GM21717 (cell line): ENCODE measurements at regions not wholly inside any gene's neighbourhood (a gene's known extent, or its start where the extent isn't known, plus 50 kb on each side); places are given as distances from the start of the nearest gene placed in this dataset.

Experiments used
- ATAC-seq: cut with Tn5 transposase; IDR thresholded peaks from one replicate; pipeline ENCODE4 v1.9.1; 2021; ENCODE audit warnings: mild to moderate bottlenecking, moderate library complexity; ENCODE audit not compliant: unreplicated experiment

DNA sequence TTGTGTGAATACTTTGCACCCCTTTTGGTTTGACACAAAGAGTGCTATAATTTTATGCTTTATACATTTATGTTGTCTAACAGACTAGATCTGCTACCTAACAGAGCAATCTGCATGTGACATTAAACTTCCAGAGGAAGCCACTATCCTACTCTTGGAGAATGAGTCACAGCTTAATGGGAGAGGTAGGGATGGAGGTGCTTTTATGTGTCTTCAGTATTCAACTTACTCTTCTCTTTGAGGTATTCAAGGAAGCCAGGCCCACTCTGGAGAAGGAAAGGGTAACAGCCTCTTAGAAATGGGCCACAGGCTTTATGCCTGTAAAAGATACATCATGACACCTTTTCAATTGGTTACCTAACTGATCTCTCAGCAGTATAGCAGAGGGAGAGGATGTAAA, 85.8 kb upstream of the NEUROD1 start:
- no peak for ATAC-seq

DNA sequence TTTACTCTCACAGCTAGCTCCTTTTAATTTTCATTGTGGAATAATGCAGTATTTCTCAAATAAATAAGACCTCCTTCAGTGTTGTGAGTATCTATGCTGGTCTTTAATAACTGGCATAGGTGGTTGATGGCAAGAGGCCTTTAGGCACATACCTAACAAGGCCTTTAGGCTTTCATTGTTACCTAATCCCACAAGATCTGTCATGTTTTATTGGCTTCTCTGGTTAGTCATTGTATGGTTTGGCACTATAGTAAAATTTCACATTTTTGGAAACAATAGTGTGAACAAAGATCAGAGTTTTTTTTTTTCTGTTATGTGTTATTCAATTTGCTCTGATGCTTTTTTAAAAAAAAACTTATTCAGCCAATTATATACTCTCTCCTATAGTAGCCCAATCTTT, 89.8 kb upstream of the NEUROD1 start:
- no peak for ATAC-seq

DNA sequence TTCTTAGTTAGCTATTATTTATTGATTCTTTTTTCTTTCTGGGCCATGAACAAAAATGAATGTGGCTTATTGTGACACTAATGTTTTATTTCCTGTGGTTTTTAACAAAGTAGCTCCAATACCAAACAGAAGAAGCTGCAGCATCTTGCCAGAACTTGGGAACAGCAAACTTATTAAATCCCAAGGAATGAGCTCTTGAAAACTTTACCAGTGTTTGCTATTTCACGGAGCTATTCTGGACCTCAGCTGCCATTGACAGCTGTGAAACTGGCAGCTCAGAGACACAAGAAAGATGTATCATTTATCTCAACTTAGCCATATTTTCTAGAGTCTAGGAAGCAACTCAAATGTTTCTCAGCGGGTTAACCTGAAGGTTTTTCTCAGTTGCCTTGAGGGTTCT, 91.0 kb upstream of the NEUROD1 start:
- ATAC-seq, result no peak

DNA sequence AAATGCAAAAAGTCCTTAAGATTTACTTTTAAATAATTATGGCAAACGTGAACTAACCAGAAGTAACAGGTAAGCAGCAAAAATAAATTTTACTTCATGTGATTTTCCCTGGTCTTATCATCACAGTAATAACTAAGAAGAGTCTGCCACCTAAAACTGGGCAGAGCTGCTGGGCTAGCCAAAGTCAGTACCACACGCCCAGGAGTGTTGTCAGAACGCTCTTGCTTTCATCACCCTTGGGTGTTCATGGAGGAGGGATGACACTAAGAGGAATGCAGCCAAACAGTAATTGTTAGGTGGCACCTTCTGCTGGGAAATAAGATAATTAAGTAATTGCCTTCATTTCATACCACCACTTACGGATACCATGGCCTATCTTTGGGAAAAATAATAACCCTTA, 92.0 kb upstream of the NEUROD1 start:
- ATAC-seq, result no peak

DNA sequence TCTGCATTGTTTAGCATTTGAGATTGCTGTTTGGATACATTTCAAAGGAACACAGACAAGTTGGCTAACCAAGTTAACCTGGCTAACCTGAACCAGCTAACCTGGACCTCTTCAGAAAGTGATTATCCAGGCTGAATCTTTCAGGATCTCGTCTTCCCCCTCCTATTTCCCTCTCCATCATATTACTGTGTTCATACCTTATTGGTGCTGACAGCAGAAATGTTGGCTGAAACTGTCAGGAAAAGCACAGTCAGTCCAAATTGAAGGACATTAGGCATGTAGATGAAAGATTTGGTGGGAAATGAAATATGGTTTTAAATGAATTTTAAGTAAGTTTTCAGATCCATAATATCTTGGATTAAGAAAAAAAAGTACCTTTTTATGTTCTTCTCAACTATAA, 92.5 kb upstream of the NEUROD1 start:
- ATAC-seq, result no peak

DNA sequence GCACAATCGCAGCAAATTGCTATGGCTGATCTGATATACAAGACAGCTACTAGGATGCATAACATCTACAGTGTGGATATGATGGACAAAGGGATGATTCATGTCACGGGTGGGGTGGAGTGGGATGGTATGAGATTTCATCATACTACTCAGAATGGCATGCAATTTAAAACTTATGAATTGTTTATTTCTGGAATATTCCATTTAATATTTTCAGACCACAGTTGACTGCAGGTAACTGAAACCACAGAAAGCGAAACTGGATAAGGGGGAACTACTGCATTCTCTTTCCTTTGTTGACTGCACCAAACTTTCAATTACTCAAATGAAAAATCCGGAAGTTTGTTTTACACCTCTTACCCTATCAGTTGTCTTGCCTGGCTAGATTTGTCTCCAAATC, 94.4 kb upstream of the NEUROD1 start:
- peak; percentile 83 for ATAC-seq

DNA sequence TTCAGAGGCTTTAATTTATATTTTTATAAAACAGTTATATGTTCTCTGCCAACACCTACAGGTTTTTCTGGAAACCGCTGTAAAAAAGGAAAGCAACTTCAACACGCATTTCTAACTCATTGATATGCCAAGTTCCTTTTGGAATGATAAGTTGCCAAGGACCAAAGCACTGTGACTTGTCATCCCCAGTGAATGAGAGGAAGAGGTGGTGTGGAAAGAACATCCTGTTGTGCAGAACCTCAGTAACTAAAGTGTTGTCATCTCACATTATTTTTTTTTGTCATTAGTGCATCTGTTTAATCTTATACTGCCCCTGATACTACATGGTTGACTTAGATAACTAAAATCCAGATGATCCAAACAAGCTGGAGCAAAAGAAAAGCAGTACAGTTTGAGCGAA, 96.0 kb upstream of the NEUROD1 start:
- no peak for ATAC-seq

DNA sequence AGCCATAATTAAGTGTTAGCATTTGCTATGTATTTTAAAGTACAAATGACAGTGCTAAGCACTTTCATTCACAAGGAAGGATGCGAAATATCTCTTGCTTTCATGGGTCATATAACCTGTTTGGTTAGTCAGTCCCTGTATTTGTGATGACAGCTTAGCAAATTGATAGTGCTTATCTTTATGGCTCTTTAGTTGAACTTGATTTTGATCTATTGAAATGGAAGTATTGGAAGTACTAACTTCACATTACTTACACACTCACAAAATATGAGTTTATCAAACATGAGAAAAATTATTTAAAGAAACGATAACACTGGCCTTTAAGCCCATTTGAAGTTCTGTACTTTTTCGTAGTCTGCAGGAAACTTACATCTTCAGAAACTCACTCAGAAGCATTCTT, 97.4 kb upstream of the NEUROD1 start:
- ATAC-seq, result no peak

DNA sequence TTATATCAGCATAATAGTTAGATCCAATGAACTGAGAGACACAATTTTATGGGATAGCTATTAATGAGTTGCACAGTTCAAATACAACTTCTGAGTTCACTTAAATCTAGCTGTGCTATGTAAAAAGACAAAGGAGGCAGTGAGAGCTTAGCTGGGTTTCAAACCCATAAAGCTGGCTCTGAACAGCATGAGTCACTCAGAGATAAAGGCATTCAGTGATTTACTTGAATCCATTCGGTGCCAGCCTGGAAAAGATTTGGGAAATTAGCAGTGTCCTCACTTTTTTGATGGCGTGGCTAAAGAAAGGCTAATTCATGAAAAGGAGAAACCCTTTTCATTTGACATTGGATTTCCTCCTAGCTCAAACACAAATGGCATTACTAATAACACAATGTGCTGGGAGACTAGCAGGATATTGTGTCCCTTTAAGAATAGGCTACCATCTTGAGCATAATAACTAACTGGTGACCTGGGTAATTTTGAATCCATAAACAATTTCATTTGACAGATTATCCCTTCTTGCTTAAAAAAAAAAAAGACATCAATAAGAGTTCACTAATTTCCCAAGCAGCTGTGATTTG, 98.4 kb upstream of the NEUROD1 start:
- ATAC-seq, result no peak

DNA sequence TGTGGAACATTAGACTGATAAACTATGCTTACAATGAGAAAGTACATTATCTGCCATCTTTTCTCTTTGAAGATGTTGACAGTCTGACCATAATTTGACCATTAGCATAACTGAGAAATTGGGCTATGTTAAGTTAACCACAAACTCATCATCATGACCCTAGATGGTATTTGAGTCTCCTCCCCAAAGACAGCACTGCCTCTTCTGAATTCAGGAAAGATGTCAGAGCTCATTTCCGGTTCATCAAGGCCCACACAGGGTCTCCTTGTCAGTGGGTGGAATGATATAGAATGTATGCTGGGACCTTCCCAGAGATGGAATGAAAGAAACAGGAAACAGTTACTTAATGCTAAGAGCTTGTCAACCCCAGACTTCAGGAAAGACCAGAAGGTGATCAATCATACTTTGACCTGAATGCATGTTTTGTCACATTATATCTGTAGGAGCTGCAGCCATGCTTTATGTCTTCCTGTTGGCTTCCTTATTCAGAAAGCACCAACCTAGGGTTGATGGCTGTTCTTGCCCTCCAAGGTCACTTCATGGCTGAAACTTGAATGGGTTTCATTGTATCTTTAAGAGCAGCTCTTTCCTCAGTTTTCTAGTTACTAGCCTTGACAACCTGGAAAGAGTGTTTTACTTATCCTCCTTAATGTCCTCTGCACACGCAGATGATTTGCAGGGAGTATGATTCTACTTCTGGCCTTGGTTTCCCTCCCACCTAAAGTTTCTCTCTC, 99.1 kb upstream of the NEUROD1 start:
- ATAC-seq, result no peak

DNA sequence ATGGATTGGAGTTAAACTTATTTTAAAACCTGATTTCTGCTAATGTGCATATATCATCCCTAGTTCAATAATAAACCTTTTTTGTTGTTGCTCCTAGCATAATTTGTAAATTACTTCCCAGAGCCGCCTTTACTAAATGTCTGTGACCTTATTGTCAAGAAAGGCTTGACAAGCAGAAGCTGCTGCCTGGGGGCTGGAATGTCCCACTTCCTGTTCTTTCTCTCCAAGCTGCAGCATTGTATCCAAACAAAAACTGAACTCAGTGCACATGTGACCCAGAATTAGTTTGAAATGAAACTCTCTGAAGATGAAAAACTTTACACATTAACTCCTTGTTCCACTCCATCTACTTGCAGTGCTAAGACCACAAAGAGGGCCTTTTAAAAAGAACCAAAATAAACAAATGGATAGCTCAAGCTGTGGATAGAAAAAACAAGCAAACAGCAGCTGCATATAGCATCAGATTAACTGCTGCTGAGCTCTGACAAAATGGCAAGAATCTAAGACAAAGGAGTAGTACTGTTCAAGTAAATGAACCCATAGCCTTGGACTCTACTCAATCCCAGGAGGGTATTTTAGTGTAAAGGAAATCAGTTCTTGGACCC, 99.8 kb upstream of the NEUROD1 start:
- peak; percentile 74 for ATAC-seq

DNA sequence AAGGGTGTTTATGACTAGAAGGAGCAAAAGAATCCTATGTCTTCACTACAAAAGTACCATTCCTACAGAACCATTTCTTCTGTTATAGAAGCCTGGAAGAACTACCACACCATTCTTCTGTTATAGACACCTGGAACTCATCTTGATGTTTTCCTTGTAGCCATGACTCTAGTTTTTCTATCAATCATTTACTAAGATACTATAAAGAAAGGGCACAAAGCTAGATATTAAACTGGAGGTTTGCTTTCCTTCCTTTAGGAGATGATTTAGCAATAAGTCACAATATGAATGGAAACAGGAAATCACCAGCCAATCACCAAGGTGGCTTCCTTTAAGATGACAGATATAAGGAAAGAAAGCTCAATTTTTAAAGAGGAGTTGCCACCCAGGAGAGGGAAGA, 100.3 kb upstream of the NEUROD1 start:
- peak; percentile 12 for ATAC-seq

DNA sequence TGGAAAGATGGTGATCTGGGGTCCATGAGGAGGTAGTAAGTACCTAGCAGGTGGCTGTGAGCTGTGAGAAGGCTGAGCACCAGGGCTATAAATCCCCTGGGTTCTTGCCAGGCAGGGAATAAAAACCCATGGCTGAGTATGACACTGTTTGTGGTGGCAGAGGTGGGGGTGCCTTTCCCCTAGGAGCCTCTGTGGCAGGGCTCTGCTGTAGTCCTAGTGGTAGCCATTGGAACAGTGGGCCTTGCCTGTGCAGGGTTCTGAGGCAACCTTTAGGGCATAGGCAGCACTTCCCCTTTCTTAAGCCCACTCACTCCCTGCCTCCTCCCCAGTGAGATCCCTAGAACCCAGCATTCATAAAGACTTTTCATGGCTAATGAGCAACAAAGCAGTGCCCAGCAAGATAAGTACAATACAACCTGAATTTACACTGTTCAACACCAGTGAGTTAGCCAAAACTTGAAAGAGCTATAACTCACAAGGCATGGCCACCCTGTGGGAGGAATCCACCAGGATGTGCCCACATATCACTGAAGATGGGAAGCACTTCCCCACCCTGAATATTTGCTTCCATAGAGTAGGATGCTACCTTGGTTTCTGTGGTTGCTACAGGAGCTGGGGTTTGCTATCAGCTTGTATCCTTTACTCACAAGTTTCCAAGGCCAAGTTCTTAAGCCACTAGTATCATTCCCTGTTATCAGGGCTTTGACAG, 100.9 kb upstream of the NEUROD1 start:
- ATAC-seq, result peak; percentile 44

DNA sequence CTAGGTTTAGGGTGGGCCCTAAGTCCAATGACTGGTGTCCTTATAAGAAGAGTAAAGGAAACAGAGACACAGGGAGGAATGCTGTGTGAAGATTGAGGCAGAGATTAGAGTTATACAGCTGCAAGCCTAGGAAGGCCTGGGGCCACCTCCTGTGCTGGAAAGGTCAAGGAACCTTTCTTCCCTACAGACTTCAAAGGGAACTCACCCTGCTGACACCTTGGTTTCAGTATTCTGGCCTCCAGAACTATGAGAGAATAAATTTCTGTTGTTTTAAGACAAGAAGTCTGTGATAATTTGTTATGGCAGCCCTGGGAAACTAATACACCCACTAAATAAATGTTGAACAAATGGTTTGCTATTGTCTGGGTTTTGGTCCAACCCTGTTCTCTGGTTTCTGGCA, 102.3 kb upstream of the NEUROD1 start:
- no peak for ATAC-seq

DNA sequence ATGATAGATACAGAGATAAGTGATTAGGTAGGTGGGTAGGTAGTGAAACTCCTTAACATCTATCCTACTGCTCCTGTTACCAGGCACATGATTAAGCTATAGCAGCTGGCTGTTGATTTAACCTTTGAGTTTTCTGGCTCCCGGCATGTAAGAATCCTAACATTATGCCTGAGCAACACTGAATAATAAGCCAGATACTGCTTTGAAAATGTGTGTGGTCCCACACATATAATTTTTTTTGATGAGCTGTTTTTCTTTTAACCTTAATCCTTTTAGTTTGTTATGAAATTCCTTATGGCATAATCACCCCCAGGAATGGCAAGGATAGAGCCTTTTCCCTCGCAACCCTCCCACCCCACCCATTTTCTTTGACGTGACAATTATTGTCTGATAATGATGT, 104.2 kb upstream of the NEUROD1 start:
- no peak for ATAC-seq

DNA sequence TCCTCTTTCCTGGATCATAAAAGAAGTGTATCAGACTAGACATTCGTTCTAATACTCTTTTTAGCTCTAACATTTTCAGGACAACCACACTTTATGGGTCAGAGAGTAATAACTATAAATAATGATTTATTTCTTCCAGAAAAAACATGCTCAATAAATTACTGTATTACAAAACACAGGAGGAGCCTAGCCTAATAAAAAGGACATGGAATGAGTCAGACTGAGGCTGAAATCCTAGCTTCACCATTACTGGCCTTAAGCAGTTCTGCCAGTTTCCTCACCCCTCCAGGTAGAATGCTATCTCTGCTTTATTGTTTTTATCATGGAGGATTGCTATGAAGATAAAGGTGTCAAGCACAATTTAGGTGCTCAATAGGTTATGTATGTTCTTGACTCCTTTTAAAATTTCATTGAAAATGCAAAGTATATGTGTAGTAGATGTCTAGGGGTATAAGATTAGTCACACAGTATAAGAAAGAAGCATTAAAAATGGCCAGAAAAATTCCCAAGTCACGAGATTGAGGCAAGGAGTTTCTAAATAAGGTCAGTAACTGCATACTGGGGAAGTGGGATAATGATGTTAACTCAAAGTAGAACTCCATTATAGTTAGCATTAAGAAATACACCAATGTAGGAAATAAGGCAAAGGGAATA, 105.5 kb upstream of the NEUROD1 start:
- ATAC-seq, result no peak

DNA sequence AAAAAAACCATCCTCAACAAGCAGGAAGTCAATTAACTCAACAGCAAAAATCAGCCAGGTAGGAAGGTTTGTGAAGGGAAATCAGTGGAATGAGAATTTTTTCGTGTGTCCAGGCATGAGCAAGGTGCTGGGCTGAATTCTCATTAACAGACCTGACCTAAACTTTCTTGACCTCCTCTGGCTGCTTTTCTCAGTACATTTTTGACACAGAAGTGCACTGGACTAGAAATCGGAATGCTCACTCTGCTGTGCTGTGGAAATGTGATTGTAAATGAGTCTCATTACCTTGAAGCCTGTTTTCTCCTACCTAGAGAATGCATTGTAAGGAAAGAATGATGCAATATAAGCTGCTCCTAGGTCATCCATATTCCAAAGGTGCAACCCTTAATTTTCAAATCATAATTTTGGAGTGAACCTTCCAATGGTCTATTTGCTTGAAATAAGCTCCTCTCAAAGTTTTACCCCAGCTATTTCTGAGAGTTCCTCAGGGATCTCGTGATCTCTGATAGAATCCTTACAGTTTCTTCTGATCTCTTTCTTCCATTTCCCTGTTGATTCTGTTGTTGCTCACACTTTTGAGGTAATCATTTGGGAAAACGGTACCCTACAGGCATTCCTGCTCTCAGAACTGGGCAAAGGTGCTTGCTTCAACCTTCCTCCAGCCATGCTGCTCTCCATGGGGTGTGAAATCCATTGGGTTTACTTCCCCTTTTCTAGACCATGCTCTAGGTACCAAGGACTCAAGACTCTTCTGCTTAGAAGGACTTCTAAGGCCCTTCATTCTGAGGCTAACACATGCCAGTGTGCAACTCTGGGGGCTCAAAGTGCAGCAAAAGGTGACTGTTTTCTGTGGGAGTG, 104.9 kb upstream of the ITPRID2 start:
- no peak for ATAC-seq

DNA sequence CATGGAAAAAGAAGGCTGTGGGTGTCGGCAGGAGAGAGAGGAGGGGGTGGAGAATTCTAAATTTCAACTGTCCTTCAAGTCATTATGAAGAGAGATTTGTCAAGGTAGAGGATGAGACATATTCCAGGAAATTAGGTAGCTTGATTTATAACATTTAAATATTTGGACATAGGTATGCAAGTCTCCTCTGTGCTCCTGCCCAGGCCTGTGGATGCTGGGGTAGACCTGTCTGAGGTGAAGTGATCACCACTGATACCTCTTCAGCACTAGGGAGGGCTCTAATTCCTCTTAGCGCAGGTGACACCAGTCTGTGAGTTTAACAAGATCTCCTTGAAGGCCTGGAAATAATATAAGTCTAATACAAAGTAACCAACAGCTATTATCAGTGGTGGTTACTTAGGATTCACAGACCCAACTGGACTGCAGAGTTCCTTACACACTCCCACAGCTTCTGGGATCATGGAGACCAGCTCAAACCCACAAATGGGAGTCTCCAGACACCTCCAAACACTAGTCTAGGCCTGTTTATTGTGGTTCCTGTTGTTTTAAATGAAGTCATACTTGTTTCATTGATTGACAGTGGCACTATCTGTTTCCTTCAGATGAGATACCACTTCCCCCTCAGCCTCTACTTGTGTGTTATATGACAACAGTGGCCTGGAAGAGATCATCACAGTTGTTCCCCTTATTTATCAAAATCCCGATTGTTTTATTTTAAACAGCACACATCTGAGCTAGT, 104.1 kb upstream of the ITPRID2 start:
- ATAC-seq, result no peak

DNA sequence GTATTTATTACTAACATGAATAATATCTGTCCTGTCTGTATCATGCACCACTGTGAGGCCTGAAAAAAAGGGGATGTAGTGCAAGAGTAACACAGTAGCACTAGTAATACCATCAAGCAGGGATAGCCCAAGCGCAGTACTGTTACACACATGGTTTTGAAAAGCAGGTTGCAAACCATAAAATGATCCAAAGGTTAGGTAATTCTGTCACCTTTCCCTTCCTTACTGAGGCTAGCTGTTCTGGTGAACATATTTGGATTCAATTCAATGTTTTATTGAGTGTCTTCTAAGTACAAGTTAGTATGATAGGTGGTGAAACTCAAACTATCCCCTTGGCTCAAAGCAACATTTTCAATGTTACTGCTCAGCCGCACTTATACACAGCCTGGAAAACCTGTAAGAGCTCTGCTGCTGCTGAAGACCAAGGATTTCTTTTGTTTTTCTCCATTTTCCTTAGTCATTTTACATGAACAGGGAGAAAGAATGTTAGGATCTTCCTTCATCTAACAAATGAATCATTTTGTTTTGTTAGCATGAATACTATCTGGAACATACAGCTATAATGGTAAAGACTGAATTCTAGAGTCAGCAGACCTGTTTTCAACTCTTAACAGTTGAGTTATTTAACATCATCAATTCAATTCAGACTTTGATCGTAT, 102.5 kb upstream of the ITPRID2 start:
- ATAC-seq, result no peak
